GM12878 (cell line): ENCODE measurements at regions not wholly inside any gene's neighbourhood (a gene's known extent, or its start where the extent isn't known, plus 50 kb on each side); places are given as distances from the start of the nearest gene placed in this dataset.

Experiments
- ATAC-seq: fragments of 200-7000 bp; cut with Tn5 transposase; 3 replicates; pipeline ENCODE4 v1.9.1; 2020; ENCODE audit warnings: mild to moderate bottlenecking, moderate library complexity
- BruUV-seq: library from RNA; stranded (reverse); fragments of 400-500 nt; replicated peaks from 2 replicates; lab custom pipeline; 2021; lab: Mats Ljungman, UMichigan
- CTCF ChIA-PET: fragments of 300-600 bp; sonication (Branson Sonifier 250); formaldehyde crosslinking; extraction: SDS; loops from one replicate; lab custom pipeline; 2021; ENCODE audit warnings: inconsistent platforms; lab: Yijun Ruan, JAX
- POLR2A ChIA-PET: fragments of 350-600 bp; formaldehyde crosslinking; extraction: SDS; loops from one replicate; lab custom pipeline; 2021; ENCODE audit warnings: inconsistent platforms; lab: Charles Lee
- RAD21 ChIA-PET: fragments of 300-600 bp; sonication (Branson Sonifier 250); formaldehyde crosslinking; loops from one replicate; lab custom pipeline; 2023; ENCODE audit warnings: antibody characterized with exemption; ENCODE audit not compliant: unreplicated experiment; lab: Charles Lee
- SMC1A ChIA-PET: fragments of 300-600 bp; sonication (Branson Sonifier 250); formaldehyde crosslinking; loops from one replicate; lab custom pipeline; 2023; ENCODE audit not compliant: unreplicated experiment, uncharacterized antibody; lab: Charles Lee
- DNase-seq: peaks from one replicate; pipeline ENCODE4 v3.0.0-alpha.2; 2011; ENCODE audit warnings: low read depth, low spot score
- FAIRE-seq: peaks from 3 replicates; lab custom pipeline; 2011; peaks lifted over from hg19 to GRCh38; lab: Jason Lieb, UNC
- H2AFZ ChIP-seq: 2 replicates; pipeline ENCODE4 v1.6.0; 2011; ENCODE audit warnings: low read depth, low read length, control low read depth; ENCODE audit not compliant: control insufficient read depth
- H3K27ac ChIP-seq: 2 replicates; pipeline ENCODE4 v1.5.1; 2011; ENCODE audit warnings: control low read depth; ENCODE audit not compliant: control insufficient read depth, insufficient read depth
- H3K27me3 ChIP-seq, 2 experiments: replicated peaks in 1 of 2; 2 replicates each; pipeline versions ENCODE4 v1.6.0 to v1.6.1; 2011; ENCODE audit warnings: low read length in 1 of 2; ENCODE audit not compliant: control insufficient read depth in 2 of 2, insufficient read depth in 2 of 2
- H3K36me3 ChIP-seq, 2 experiments: 2 replicates each; pipeline ENCODE4 v1.5.1; 2011; ENCODE audit warnings: low read length in 1 of 2; ENCODE audit not compliant: control insufficient read depth in 2 of 2, insufficient read depth in 2 of 2
- H3K4me1 ChIP-seq: 2 replicates; pipeline ENCODE4 v1.6.1; 2011; ENCODE audit warnings: mild to moderate bottlenecking, low read length, moderate library complexity, mixed read lengths; ENCODE audit not compliant: control insufficient read depth, insufficient read depth
- H3K4me2 ChIP-seq: 2 replicates; pipeline ENCODE4 v1.6.0; 2011; ENCODE audit warnings: control low read depth; ENCODE audit not compliant: control insufficient read depth, insufficient read depth
- H3K4me3 ChIP-seq: fragments of 200-600 bp; sonication (generic); 2 replicates; pipeline ENCODE4 v1.5.1; 2016
- H3K79me2 ChIP-seq: 2 replicates; pipeline ENCODE4 v1.6.0; 2011; ENCODE audit warnings: low read length; ENCODE audit not compliant: control insufficient read depth, insufficient read depth
- H3K9ac ChIP-seq: 2 replicates; pipeline ENCODE4 v1.8.0; 2011; ENCODE audit warnings: low read length, control low read depth, mixed read lengths; ENCODE audit not compliant: control insufficient read depth, insufficient read depth
- H3K9me3 ChIP-seq: replicated peaks from 3 replicates; pipeline ENCODE4 v1.5.1; 2011; ENCODE audit warnings: mild to moderate bottlenecking, low read length; ENCODE audit not compliant: control insufficient read depth, insufficient read depth
- H4K20me1 ChIP-seq: 2 replicates; pipeline ENCODE4 v1.6.0; 2011; ENCODE audit not compliant: control insufficient read depth, insufficient read depth
- CREB1 ChIP-seq: IDR thresholded peaks from 2 replicates; pipeline ENCODE4 v1.6.1; 2012; ENCODE audit warnings: low read depth, mild to moderate bottlenecking, inconsistent platforms
- FOS ChIP-seq: IDR thresholded peaks from 3 replicates; pipeline ENCODE4 v1.6.1; 2011; ENCODE audit warnings: borderline replicate concordance; ENCODE audit not compliant: insufficient read length; ENCODE audit errors: extremely low read depth
- IKZF2 ChIP-seq, 2 experiments: fragments of 450-650 bp; IDR thresholded peaks; 2 replicates each; pipeline ENCODE4 v1.6.1; 2017; ENCODE audit warnings: mild to moderate bottlenecking in 2 of 2, moderate library complexity in 2 of 2
- IRF4 ChIP-seq: IDR thresholded peaks from 2 replicates; pipeline ENCODE4 v1.6.1; 2011; ENCODE audit warnings: low read depth, low read length
- MEF2B ChIP-seq: fragments of 450-650 bp; IDR thresholded peaks from 2 replicates; pipeline ENCODE4 v1.6.1; 2018; ENCODE audit warnings: mild to moderate bottlenecking, moderate library complexity; ENCODE audit not compliant: partially characterized antibody, poor library complexity, severe bottlenecking
- MXI1 ChIP-seq: fragments of 150-350 bp; IDR thresholded peaks from 2 replicates; pipeline ENCODE4 v1.6.1; 2011; ENCODE audit warnings: low read depth, mild to moderate bottlenecking, inconsistent platforms, low read length, improper control_type of control experiment
- NFYA ChIP-seq: IDR thresholded peaks from 2 replicates; pipeline ENCODE4 v1.6.1; 2011; ENCODE audit warnings: low read depth, mild to moderate bottlenecking, low read length, improper control_type of control experiment, borderline replicate concordance
- NR2C1 ChIP-seq: fragments of 450-650 bp; IDR thresholded peaks from 2 replicates; pipeline ENCODE4 v1.6.1; 2017; ENCODE audit warnings: antibody characterized with exemption, mild to moderate bottlenecking, moderate library complexity
- STAT3 ChIP-seq: IDR thresholded peaks from 2 replicates; pipeline ENCODE4 v1.6.1; 2011; ENCODE audit warnings: low read depth, low read length, improper control_type of control experiment
- YBX1 ChIP-seq: fragments of 450-650 bp; IDR thresholded peaks from 2 replicates; pipeline ENCODE4 v1.6.1; 2016; ENCODE audit warnings: antibody characterized with exemption
- YY1 ChIP-seq: IDR thresholded peaks from 2 replicates; pipeline ENCODE4 v1.6.1; 2011; ENCODE audit warnings: low read depth, mild to moderate bottlenecking, low read length
- ZNF217 ChIP-seq: fragments of 450-650 bp; IDR thresholded peaks from 2 replicates; pipeline ENCODE4 v1.6.1; 2017; ENCODE audit warnings: antibody characterized with exemption, mild to moderate bottlenecking
- WGBS: methylation state at CpG from one replicate; pipeline ENCODE4 v1.1.6; 2016; ENCODE audit warnings: low lambda C conversion rate; ENCODE audit not compliant: insufficient replicate concordance, insufficient coverage; ENCODE audit errors: missing lambda C conversion rate; 5-methylcytosine and 5-hydroxymethylcytosine counted together
- in situ Hi-C: fragments of 300-500 bp; cut with MboI; formaldehyde crosslinking; loops from 9 replicates; pipeline ENCODE4 v1.14.3; 2018; ENCODE audit warnings: mixed read lengths
- intact Hi-C: fragments of 100-400 bp; cut with micrococcal nuclease; formaldehyde crosslinking; loops from one replicate; pipeline ENCODE4 v1.14.2; 2022; ENCODE audit not compliant: unreplicated experiment
- TF ChIP-seq, protein P1 (sequence below): fragments of 450-650 bp; formaldehyde crosslinking; IDR thresholded peaks from 2 replicates; pipeline ENCODE4 v1.4.0; 2020; ENCODE audit warnings: mild to moderate bottlenecking, moderate library complexity
- TF ChIP-seq, protein P2 (sequence below): IDR thresholded peaks from 2 replicates; pipeline ENCODE4 v1.6.1; 2011; ENCODE audit warnings: low read depth, low read length, improper control_type of control experiment, borderline replicate concordance

DNA sequence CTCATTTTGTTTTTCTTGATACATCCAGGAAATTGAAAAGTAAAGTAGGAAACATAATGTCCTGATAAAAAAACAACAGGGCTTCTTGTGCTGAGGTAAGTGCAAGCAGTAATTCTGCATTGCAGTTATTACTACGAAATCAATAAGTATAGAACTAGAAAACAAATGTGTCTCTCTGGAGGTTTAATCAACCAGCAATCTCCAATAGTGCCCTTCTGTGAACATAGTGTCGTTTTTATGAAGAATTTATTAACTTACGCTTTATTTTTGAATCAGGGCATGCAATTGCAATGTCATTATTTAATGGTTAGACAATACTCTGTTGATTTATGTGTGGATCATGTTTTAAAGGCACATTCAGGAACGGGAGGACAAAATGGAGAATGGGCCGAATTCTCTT, 494.1 kb upstream of the NOVA1 start:
- Histone ChIP-seq H3K9me3 (no peaks in the 10 kb centered on the region), H3K27me3 (no peaks in the 10 kb centered on the region), H3K4me2 (no peak overlapping the region), H3K4me3 (no peak overlapping the region), H3K4me1 (no peaks in the 10 kb centered on the region)
- intact Hi-C loops = no loop called here
- RAD21 ChIA-PET = no interaction called here
- CTCF ChIA-PET = no interaction called here
- TF ChIP-seq, protein P1, sequence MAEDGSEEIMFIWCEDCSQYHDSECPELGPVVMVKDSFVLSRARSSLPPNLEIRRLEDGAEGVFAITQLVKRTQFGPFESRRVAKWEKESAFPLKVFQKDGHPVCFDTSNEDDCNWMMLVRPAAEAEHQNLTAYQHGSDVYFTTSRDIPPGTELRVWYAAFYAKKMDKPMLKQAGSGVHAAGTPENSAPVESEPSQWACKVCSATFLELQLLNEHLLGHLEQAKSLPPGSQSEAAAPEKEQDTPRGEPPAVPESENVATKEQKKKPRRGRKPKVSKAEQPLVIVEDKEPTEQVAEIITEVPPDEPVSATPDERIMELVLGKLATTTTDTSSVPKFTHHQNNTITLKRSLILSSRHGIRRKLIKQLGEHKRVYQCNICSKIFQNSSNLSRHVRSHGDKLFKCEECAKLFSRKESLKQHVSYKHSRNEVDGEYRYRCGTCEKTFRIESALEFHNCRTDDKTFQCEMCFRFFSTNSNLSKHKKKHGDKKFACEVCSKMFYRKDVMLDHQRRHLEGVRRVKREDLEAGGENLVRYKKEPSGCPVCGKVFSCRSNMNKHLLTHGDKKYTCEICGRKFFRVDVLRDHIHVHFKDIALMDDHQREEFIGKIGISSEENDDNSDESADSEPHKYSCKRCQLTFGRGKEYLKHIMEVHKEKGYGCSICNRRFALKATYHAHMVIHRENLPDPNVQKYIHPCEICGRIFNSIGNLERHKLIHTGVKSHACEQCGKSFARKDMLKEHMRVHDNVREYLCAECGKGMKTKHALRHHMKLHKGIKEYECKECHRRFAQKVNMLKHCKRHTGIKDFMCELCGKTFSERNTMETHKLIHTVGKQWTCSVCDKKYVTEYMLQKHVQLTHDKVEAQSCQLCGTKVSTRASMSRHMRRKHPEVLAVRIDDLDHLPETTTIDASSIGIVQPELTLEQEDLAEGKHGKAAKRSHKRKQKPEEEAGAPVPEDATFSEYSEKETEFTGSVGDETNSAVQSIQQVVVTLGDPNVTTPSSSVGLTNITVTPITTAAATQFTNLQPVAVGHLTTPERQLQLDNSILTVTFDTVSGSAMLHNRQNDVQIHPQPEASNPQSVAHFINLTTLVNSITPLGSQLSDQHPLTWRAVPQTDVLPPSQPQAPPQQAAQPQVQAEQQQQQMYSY = no peak
- no peak for TF ChIP-seq CREB1
- TF ChIP-seq NFYA = no peak
- no peak for TF ChIP-seq ZNF217
- TF ChIP-seq IKZF2 (IDR thresholded peaks at IDR 0.05) = no peak
- no peak for TF ChIP-seq MXI1
- no peak for TF ChIP-seq NR2C1
- no peak for TF ChIP-seq FOS
- TF ChIP-seq, protein P2, sequence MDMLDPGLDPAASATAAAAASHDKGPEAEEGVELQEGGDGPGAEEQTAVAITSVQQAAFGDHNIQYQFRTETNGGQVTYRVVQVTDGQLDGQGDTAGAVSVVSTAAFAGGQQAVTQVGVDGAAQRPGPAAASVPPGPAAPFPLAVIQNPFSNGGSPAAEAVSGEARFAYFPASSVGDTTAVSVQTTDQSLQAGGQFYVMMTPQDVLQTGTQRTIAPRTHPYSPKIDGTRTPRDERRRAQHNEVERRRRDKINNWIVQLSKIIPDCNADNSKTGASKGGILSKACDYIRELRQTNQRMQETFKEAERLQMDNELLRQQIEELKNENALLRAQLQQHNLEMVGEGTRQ = no peak
- TF ChIP-seq IRF4 = no peak
- no peak for TF ChIP-seq STAT3
- TF ChIP-seq YBX1 = no peak
- no peak for TF ChIP-seq MEF2B
- TF ChIP-seq YY1 = no peak
- TF ChIP-seq, all 136 proteins: peak for 0
- FAIRE-seq (no peak), ATAC-seq (no peak), DNase-seq (no peak)
- POLR2A ChIA-PET = no interaction called here
- in situ Hi-C loops = no loop called here
- H3K9ac ChIP-seq = no peak overlapping the region
- H3K79me2 ChIP-seq = no peaks in the 10 kb centered on the region
- H2AFZ ChIP-seq = no peak overlapping the region
- 0% methylated on average over 5 of the region's 5 CpGs for WGBS
- SMC1A ChIA-PET = no interaction called here
- H3K27ac ChIP-seq = no peak overlapping the region
- H3K36me3 ChIP-seq = no peaks in the 10 kb centered on the region
- H4K20me1 ChIP-seq = no peaks in the 10 kb centered on the region
- BruUV-seq = no TSS peak
